ENCODE measurements at regions not wholly inside any gene's neighbourhood (a gene's known extent, or its start where the extent isn't known, plus 50 kb on each side); places are given as distances from the start of the nearest gene placed in this dataset.

- no peak for DNase-seq (ENCODE audit: low read depth)
Observed at GRCh38 chr4:35943606-35944005, 300.7 kb downstream of the ARAP2 start.

- DNase-seq (ENCODE audit: low read depth) = no peak
Observed at GRCh38 chr4:35948171-35948570, 296.1 kb downstream of the ARAP2 start.

DNA sequence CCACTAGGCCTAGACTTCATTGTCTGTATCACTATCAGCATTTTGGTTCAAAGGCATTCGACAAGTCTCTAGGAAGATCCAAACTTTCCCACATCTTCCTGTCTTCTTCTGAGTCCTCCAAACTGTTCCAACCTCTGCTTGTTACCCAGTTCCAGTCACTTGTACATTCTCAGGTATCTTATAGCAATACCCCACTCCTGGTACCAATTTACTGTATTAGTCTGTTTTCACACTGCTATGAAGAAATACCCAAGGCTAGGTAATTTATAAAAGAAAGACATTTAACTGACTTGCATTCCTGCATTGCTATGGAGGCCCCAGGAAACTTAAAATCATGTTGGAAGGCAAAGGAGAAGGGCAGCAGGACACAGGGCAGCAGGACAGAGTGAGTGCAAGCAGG, 293.9 kb downstream of the ARAP2 start:
- no peak for DNase-seq (ENCODE audit: low read depth)

GRCh38 chr4:35952751-35953150, 291.6 kb downstream of the ARAP2 start:
- DNase-seq (ENCODE audit: low read depth) = no peak

DNA sequence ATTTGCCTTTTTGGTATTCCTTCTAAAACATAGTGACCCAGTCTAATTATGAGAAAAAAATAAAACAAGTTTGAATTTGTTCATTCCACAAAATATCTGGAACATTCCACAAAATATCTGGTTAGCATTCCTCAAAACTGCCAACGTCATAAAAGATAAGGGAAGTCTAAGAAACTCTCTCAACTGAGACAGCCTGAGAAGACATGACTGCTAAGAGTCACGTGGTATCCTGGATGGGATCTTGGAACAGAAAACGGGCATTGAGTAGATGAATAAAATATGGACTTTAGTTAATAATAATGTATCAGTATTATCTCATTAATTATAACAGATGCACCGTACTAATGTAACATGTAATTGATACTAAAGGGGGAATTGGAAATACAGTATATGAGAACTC, 280.9 kb downstream of the ARAP2 start:
- no peak for DNase-seq (ENCODE audit: low read depth)

DNA sequence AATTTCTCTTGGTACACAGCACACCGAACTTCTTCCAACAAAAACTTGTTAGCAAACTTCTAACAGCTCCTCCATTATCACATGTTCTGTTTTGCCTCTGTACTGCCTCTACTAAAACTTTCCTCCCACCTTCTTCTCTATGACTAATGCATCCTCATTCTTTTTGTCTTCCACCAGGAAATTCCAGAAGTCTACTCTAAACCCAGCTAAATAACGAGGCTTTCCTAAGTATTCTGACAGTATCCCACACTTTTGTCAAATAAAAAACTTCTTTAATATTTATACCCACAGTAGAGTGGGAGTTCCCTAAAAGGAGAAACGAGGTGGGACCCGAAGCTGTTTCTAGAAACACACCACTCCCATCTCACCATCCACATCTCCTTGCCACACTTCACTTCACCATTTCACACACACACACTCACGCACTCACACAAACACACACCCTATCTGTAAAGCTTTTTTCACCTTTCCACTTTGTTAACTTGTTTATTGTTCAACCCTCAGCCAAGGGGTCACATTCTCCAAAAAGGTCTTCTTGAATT, 280.3 kb downstream of the ARAP2 start:
- DNase-seq (ENCODE audit: low read depth) = no peak

DNA sequence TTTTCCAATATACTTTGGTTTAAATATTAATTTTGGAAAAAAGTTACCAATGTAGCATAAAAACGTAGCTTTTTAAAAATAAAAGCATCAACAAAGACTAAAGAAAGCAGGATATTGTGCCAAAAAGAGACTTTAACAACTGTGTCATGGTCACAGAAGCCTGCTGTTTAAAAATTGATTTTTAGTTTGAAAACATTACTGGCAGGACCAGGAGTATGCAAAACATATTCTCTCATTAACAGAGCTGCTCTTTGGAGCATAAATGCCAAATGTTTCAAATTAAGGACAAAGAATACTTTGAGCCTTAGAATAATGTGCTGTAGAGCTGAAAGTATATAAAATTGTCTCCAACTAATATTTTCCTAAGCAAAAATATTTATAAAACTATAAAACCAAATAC, 279.0 kb downstream of the ARAP2 start:
- DNase-seq (ENCODE audit: low read depth) = no peak

- no peak for DNase-seq (ENCODE audit: low read depth)
Observed at GRCh38 chr4:35966566-35966965, 277.7 kb downstream of the ARAP2 start.

DNA sequence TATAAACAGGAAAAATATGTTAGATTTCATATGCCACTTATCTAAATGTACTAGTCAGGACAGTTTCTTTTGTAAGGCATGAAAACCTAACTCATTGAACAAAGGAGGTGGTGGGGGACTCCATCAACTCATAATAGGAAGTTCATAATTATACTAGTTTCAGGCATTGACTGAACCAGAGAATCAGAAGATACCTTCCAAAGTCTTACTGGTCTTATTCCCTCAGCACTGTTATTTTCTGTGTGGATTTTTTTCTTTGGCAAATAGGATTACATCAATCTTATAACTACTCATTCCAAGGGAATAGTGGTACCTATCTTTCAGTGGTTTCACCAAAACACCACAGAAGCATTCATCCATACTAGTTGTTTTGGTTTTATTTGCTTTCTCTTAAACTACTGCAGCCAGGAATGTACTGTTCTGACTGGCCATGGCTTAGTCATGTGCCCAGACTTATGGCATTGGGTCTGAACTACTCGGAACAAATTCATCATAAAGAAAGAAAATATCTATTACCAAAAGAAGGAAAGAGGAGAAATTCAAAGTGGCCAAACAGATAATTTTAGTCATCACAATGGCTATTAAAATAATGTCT, 273.9 kb downstream of the ARAP2 start:
- no peak for DNase-seq (ENCODE audit: low read depth)

DNA sequence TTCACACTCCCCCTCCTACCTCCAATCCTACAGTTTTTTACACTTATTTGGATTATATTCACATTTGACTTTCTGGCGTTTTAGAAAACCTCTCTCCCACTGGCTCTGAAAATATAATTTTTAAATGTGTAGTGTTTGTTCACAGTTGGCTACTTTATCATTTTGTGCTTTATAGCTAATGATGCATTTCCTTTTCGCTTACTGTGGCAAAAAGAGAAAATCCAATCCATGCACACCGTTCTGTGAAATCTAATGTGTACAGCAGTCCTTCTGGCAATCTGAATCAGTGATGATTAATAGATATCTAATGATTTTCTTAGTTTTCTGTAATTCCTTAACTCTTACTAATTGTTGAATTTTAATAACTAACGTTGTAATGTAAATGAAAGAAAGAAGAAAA, 271.5 kb downstream of the ARAP2 start:
- no peak for DNase-seq (ENCODE audit: low read depth)

GRCh38 chr4:35975617-35976355, 268.5 kb downstream of the ARAP2 start:
- DNase-seq (ENCODE audit: low read depth) = no peak

DNA sequence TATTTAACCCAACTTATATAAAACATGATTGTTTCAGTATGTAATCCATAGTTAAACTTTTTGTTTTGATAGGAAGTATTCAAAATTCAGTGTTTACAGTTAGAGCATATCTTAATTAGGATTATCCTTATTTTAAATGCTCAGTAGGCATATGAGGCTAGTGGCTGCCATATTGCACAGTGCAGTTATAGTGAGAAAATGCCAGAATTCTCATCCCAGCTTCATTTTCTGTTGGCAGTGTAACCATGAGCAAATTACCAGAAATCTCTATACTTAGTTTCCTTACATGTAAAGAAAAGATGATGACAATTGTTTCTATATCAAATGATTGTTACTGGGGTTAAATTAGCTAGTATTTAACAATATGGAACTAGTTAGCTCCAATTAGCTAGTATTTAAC, 265.8 kb downstream of the ARAP2 start:
- no peak for DNase-seq (ENCODE audit: low read depth)

- DNase-seq (ENCODE audit: low read depth) = no peak
Observed at GRCh38 chr4:35982318-35982717, 262.0 kb downstream of the ARAP2 start.

GRCh38 chr4:35986537-35986936, 257.8 kb downstream of the ARAP2 start:
- DNase-seq (ENCODE audit: low read depth) = no peak

DNA sequence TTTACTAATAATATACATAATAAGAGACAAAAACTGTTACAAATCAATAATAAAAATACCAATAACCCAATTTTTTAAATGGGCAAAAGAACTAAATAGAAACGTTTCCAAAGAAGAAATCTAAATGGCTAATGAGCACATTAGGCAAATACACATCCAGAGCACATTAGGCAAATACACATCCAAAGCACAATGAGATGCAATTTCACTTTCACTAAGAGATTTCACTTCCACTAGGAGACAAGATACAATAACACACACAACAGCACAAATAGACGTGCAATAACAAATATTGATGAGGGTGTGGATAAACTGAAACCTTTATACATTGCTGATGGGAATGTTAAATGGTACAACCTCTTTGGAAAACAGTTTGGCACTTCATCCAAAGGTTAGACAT, 250.7 kb downstream of the ARAP2 start:
- DNase-seq (ENCODE audit: low read depth) = no peak

- peak; percentile 1 for DNase-seq (ENCODE audit: low read depth)
Observed at GRCh38 chr4:36000941-36001557, 243.3 kb downstream of the ARAP2 start.

DNA sequence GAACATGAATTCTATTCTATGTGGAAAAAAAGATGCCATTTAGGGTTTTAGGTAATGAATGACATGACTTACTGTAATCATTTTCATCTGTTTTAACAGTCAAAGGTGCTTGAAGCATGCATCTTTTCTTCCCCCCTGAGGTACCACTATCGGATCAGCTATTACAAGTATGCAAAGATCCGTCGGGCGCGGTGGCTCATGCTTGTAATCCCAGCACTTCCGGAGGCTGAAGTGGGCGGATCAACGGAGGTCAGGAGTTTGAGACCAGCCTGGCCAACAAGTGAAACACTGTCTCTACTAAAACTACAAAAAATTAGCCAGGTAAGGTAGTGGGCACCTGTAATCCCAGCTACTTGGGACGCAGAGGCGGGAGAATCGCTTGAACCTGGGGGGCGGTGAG, 241.3 kb downstream of the ARAP2 start:
- DNase-seq (ENCODE audit: low read depth) = no peak

DNA sequence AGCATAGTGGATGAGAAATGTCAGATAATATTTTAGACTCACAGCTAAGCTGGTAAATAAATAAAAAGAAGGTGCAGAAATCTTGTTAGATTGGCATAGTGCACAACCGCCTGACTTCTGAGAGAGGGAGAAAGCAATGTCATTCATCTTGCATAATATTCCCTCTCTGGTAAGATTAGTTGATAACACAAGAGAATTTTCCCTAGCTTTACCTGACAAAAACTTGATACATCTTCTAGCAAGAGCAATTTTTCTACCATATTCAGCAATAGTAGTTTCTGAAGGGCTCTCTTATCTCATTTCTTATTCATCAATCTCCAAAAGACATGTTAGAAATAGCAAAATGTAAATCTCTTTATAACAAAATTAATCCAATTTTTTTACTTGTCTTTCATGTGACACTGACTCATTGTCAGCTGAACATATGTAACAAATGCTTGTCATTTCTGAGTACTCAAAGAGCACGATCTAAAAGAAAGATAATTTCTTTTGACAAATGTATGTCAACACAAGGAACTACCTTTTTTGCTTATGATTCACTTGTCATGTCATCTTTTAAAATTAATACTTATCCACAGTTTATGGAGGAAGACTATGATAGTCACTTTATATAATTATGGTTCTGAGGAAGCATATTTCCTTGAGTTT, 240.0 kb downstream of the ARAP2 start:
- DNase-seq (ENCODE audit: low read depth) = no peak

DNA sequence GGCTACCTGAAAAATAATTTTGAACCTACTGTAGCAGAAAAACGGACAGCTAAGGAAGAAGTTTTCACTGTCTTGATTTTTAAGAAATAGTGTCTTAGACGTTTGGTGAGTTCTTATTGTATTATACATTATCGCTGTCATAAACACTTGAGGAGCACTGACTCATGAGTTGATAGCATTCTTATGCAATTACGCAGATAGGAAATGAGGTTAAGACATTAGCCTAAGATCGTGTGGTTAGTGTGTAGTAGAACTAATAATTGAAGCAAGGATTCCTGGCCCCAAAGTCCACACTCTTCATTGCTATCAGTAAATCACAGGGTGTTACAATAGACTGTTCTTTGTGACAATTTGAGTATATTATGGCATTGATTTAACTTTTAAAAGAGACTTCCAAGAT, 238.1 kb downstream of the ARAP2 start:
- peak; percentile 49 for DNase-seq (ENCODE audit: low read depth)

DNA sequence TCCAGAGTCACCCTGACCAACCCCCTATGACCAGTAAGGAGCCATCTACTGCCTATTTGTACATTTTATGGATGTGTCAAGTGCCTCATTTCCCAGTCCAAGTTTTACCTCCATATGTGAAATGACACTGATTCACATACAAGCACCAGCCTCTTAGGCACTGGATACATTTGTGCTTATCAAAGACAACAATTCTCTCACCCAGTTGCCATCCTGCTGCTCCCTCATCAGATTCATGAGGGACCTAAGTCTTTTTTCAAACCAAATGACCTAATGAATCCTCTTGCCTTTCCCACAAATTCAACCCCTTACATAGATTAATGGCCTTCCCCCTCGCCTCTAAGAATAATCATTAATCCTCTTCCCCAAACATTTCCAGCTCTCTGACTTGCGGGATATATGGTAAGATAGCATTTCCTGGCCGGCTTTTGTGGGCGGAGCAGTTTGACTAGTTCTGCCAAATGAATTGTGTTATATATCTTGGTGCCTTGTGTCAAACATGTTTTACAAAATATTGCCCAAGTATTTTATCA, 233.9 kb downstream of the ARAP2 start:
- no peak for DNase-seq (ENCODE audit: low read depth)

DNA sequence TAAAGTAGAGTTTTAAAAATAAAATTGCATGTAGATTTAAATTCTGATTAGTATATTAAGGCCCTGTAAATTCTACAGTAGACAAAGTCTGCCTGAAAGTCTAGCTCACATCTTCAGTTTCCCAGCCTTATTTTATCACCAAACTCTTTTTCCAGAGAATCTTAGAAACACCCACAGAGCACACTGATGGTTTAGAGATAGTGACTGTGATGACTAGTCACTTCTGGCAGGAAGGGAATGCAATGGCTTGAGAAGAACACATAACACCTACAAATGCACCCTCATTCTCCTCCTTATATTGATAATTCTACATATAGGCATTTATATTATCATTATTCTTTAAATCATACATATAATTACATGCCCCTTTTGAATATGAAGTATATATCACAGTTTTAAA, 232.9 kb downstream of the ARAP2 start:
- peak; percentile 2 for DNase-seq (ENCODE audit: low read depth)

DNA sequence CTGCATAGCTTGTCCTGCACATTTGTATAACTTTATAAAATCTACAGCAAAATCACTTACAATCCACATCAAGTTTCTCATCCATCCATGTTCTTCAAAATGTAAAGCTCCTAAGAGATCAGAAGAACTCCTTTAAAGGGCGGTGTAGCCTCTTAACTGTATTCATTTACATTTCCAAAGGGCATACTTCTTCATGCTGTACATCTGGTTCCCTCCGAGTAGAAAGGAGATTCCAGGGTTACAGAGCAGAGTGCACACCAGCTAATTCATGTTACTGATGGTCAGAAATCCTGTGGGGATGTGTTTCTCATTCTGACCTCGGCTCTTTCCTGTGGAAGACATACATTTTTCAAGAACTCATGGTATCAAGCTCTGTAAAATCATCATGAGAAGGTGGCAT, 231.8 kb downstream of the ARAP2 start:
- no peak for DNase-seq (ENCODE audit: low read depth)
